Peyer's patch (tissue), 4 donors: ENCODE measurements at regions not wholly inside any gene's neighbourhood (a gene's known extent, or its start where the extent isn't known, plus 50 kb on each side); places are given as distances from the start of the nearest gene placed in this dataset.

Experiments used
- POLR2A ChIP-seq, 2 donors: fragments of 450-650 bp; IDR thresholded peaks; one replicate each; pipeline ENCODE4 v1.5.1; 2017; ENCODE audit warnings: antibody characterized with exemption in 2 of 2, mild to moderate bottlenecking in 2 of 2, moderate library complexity in 2 of 2
- TF ChIP-seq, protein P1 (sequence below), 6 experiments: fragments of 450-650 bp in 4 of 6; fragments of 200-600 bp in 2 of 6; sonication (generic) in 1 of 6; IDR thresholded peaks; one replicate each; pipeline ENCODE4 v1.5.1; 2017 to 2019; ENCODE audit warnings: antibody characterized with exemption in 6 of 6, mild to moderate bottlenecking in 3 of 6, moderate library complexity in 1 of 6

DNA sequence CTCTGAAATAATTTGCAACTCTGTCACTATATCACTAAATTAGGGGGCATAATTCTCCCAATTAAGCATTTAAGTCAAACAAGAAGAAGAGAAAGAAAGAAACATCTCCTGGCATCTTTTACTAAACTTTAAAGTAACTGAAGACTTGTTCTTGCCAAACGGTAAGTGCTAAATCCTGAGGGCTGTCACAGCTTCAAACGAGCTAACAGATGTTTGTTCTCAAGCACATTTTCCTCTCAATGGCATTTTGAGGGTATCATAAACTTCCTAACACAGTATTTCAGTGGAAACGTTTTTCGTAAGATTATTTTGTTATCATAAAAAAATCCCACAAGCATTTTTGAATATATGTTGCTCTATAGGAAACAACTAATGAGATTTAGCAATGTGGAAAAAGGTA, 169.5 kb upstream of the TAS2R1 start:
- TF ChIP-seq, protein P1, sequence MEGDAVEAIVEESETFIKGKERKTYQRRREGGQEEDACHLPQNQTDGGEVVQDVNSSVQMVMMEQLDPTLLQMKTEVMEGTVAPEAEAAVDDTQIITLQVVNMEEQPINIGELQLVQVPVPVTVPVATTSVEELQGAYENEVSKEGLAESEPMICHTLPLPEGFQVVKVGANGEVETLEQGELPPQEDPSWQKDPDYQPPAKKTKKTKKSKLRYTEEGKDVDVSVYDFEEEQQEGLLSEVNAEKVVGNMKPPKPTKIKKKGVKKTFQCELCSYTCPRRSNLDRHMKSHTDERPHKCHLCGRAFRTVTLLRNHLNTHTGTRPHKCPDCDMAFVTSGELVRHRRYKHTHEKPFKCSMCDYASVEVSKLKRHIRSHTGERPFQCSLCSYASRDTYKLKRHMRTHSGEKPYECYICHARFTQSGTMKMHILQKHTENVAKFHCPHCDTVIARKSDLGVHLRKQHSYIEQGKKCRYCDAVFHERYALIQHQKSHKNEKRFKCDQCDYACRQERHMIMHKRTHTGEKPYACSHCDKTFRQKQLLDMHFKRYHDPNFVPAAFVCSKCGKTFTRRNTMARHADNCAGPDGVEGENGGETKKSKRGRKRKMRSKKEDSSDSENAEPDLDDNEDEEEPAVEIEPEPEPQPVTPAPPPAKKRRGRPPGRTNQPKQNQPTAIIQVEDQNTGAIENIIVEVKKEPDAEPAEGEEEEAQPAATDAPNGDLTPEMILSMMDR (IDR thresholded peaks at IDR 0.05): no peak
- TF ChIP-seq POLR2A (IDR thresholded peaks at IDR 0.05): no peak
